ENCODE measurements at regions not wholly inside any gene's neighbourhood (a gene's known extent, or its start where the extent isn't known, plus 50 kb on each side); places are given as distances from the start of the nearest gene placed in this dataset.

GRCh38 chr5:86806206-86806605 is 188.5 kb downstream of the COX7C start:
- Histone ChIP-seq H3K27me3 (ENCODE audit: insufficient read depth, poor library complexity, severe bottlenecking) (no peaks in the 10 kb centered on the region), H3K4me3 (replicated peaks; ENCODE audit: insufficient read depth, low read length) (no peak overlapping the region), H3K27ac (replicated peaks) (no peak overlapping the region)
- DNase-seq (ENCODE audit: low read depth in 1 of 2, low spot score in 1 of 2) = no peak
- TF ChIP-seq GABPA (IDR thresholded peaks at IDR 0.05; ENCODE audit: low read depth) = no peak
- TF ChIP-seq, protein P1, sequence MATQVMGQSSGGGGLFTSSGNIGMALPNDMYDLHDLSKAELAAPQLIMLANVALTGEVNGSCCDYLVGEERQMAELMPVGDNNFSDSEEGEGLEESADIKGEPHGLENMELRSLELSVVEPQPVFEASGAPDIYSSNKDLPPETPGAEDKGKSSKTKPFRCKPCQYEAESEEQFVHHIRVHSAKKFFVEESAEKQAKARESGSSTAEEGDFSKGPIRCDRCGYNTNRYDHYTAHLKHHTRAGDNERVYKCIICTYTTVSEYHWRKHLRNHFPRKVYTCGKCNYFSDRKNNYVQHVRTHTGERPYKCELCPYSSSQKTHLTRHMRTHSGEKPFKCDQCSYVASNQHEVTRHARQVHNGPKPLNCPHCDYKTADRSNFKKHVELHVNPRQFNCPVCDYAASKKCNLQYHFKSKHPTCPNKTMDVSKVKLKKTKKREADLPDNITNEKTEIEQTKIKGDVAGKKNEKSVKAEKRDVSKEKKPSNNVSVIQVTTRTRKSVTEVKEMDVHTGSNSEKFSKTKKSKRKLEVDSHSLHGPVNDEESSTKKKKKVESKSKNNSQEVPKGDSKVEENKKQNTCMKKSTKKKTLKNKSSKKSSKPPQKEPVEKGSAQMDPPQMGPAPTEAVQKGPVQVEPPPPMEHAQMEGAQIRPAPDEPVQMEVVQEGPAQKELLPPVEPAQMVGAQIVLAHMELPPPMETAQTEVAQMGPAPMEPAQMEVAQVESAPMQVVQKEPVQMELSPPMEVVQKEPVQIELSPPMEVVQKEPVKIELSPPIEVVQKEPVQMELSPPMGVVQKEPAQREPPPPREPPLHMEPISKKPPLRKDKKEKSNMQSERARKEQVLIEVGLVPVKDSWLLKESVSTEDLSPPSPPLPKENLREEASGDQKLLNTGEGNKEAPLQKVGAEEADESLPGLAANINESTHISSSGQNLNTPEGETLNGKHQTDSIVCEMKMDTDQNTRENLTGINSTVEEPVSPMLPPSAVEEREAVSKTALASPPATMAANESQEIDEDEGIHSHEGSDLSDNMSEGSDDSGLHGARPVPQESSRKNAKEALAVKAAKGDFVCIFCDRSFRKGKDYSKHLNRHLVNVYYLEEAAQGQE (IDR thresholded peaks at IDR 0.05; ENCODE audit: insufficient replicate concordance, low read depth) = no peak
- TF ChIP-seq POLR2AphosphoS5 (IDR thresholded peaks at IDR 0.05; ENCODE audit: low read depth) = no peak
- no peak for TF ChIP-seq CTCF (IDR thresholded peaks at IDR 0.05; ENCODE audit: insufficient read depth, low read length)
- TF ChIP-seq SPI1 (IDR thresholded peaks at IDR 0.05; ENCODE audit: borderline replicate concordance, low read depth) = no peak

- no peak for TF ChIP-seq CTCF (IDR thresholded peaks at IDR 0.05; ENCODE audit: insufficient read depth, low read length)
- TF ChIP-seq, protein P1 (IDR thresholded peaks at IDR 0.05; ENCODE audit: insufficient replicate concordance, low read depth) = no peak
- TF ChIP-seq GABPA (IDR thresholded peaks at IDR 0.05; ENCODE audit: low read depth) = no peak
- no peak for TF ChIP-seq POLR2AphosphoS5 (IDR thresholded peaks at IDR 0.05; ENCODE audit: low read depth)
- no peak for TF ChIP-seq SPI1 (IDR thresholded peaks at IDR 0.05; ENCODE audit: borderline replicate concordance, low read depth)
- no peak for DNase-seq (ENCODE audit: low read depth in 1 of 2, low spot score in 1 of 2)
- Histone ChIP-seq H3K27me3 (ENCODE audit: insufficient read depth, poor library complexity, severe bottlenecking) (no peaks in the 10 kb centered on the region), H3K4me3 (replicated peaks; ENCODE audit: insufficient read depth, low read length) (no peak overlapping the region), H3K27ac (replicated peaks) (no peak overlapping the region)
Observed at GRCh38 chr5:86807046-86808031, 189.6 kb downstream of the COX7C start.

GRCh38 chr5:86814315-86814714 is 196.6 kb downstream of the COX7C start:
- Histone ChIP-seq H3K27ac (replicated peaks) (no peak overlapping the region), H3K27me3 (ENCODE audit: insufficient read depth, poor library complexity, severe bottlenecking) (no peaks in the 10 kb centered on the region)

More at GRCh38 chr5:86814315-86814714, 196.6 kb downstream of the COX7C start:
- no peak overlapping the region for H3K4me3 ChIP-seq (replicated peaks; ENCODE audit: insufficient read depth, low read length)
- TF ChIP-seq GABPA (IDR thresholded peaks at IDR 0.05; ENCODE audit: low read depth) (no peak), POLR2AphosphoS5 (IDR thresholded peaks at IDR 0.05; ENCODE audit: low read depth) (no peak), CTCF (IDR thresholded peaks at IDR 0.05; ENCODE audit: insufficient read depth, low read length) (no peak), SPI1 (IDR thresholded peaks at IDR 0.05; ENCODE audit: borderline replicate concordance, low read depth) (no peak)
- TF ChIP-seq, protein P1 (IDR thresholded peaks at IDR 0.05; ENCODE audit: insufficient replicate concordance, low read depth) = no peak
- no peak for DNase-seq (ENCODE audit: low read depth in 1 of 2, low spot score in 1 of 2)

Data from HL-60 (cell line).